ENCODE measurements at regions not wholly inside any gene's neighbourhood (a gene's known extent, or its start where the extent isn't known, plus 50 kb on each side); places are given as distances from the start of the nearest gene placed in this dataset.
"Not testable (repeated sequence)": the region's sequence is repeated elsewhere in the genome, so short reads cannot be mapped to it uniquely, and the experiment has no call there.

- intact Hi-C loops (cut with DNase I; ENCODE audit: low total_unique reads): no loop called here
- TF ChIP-seq POLR2A (IDR thresholded peaks at IDR 0.05): no peak
- TF ChIP-seq, protein P1, sequence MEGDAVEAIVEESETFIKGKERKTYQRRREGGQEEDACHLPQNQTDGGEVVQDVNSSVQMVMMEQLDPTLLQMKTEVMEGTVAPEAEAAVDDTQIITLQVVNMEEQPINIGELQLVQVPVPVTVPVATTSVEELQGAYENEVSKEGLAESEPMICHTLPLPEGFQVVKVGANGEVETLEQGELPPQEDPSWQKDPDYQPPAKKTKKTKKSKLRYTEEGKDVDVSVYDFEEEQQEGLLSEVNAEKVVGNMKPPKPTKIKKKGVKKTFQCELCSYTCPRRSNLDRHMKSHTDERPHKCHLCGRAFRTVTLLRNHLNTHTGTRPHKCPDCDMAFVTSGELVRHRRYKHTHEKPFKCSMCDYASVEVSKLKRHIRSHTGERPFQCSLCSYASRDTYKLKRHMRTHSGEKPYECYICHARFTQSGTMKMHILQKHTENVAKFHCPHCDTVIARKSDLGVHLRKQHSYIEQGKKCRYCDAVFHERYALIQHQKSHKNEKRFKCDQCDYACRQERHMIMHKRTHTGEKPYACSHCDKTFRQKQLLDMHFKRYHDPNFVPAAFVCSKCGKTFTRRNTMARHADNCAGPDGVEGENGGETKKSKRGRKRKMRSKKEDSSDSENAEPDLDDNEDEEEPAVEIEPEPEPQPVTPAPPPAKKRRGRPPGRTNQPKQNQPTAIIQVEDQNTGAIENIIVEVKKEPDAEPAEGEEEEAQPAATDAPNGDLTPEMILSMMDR (IDR thresholded peaks at IDR 0.05): no peak
- Histone ChIP-seq H3K4me1 (peaks cover 6% of the 10 kb centered on the region), H3K27me3 (no peaks in the 10 kb centered on the region), H3K27ac (no peak overlapping the region), H3K4me3 (no peak overlapping the region), H3K9me3 (no peaks in the 10 kb centered on the region), H3K36me3 (ENCODE audit: low read depth, missing control alignments) (no peaks in the 10 kb centered on the region)
- 67 to 69% methylated on average over 7 of the region's 7 CpGs for WGBS, 2 donors
- no peak for DNase-seq
These were observed 60.9 kb upstream of the ZNF527 start for GRCh38 chr19:37309834-37310575.

GRCh38 chr19:37312531-37313334, 58.2 kb upstream of the ZNF527 start:
- H3K36me3 ChIP-seq (ENCODE audit: low read depth, missing control alignments); H3K9me3 ChIP-seq; H3K27ac ChIP-seq; H3K27me3 ChIP-seq; intact Hi-C loops (cut with DNase I; ENCODE audit: low total_unique reads); H3K4me1 ChIP-seq: not testable (repeated sequence)
- H3K4me3 ChIP-seq: peak overlapping the region; percentile 27 to 47
- 3 to 5% methylated on average over 28 to 37 of the region's 37 CpGs for WGBS, 2 donors
- peak; percentile 63 for DNase-seq

GRCh38 chr19:37313335-37313627, 57.6 kb upstream of the ZNF527 start:
- intact Hi-C loops (cut with DNase I; ENCODE audit: low total_unique reads): no loop called here
- Histone ChIP-seq H3K4me3 (no peak overlapping the region), H3K4me1 (peaks cover 9% of the 10 kb centered on the region), H3K36me3 (ENCODE audit: low read depth, missing control alignments) (no peaks in the 10 kb centered on the region), H3K27ac (no peak overlapping the region), H3K27me3 (no peaks in the 10 kb centered on the region), H3K9me3 (no peaks in the 10 kb centered on the region)
- TF ChIP-seq, protein P1 (IDR thresholded peaks at IDR 0.05): no peak
- DNase-seq: no peak
- 58 to 78% methylated on average over 1 of the region's 1 CpG for WGBS, 2 donors

DNA sequence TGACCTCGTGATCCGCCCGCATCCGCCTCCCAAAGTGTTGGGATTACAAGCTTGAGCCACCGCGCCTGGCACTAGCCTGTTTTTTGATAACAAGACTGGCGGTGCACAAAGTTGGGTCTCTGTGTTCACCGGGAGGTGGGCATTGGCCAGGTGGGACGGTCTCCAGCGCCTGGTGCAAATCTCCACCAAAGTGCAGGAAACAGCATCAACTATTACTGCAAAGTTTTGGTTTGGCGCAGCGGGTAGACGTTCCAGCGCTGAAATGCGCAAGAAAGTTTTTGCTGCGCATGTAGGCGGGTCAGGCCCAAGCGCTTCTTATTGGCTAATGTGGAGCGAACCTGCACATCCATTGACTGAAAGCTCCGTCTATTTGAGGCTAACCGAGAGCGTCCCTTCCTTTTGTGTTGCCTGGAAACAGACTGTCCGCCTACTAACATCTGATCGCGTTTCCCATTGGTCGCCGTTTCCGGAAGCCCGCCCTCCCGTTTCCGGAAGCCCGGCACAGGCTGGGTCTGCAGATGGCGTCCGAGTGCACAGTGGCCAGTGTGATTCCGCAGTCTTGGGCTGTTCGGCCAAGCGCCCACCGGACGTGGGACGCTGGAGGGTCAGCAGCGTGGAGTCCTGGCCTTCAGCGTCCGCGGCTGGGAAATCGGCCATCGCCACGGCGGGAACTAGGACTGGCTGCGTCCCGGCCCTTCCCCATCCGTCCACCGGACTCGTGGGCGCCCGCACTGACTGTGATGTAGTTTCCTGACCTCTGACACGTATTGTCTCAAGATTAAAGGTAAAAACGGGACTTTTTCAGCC, 53.3 kb upstream of the ZNF527 start:
- WGBS, 2 donors: 0% methylated on average over 26 to 57 of the region's 57 CpGs

DNA sequence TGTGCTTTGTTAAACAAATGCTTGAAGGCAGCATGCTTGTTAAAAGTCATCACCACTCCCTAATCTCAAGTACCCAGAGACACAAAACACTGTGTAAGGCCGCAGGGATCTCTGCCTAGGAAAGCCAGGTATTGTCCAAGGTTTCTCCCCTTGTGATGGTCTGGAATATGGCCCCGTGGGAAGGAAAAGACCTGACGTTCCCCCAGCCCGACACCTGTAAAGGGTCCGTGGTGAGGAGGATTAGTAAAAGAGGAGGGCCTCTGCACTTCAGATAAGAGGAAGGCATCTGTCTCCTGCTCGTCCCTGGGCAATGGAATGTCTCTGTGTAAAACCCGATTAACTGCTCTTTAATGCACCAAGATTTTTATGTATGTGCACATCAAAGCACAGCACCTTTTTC, 49.9 kb upstream of the ZNF527 start:
- H3K9me3 ChIP-seq; intact Hi-C loops (cut with DNase I; ENCODE audit: low total_unique reads); H3K27ac ChIP-seq; DNase-seq; H3K4me3 ChIP-seq; H3K36me3 ChIP-seq (ENCODE audit: low read depth, missing control alignments); H3K27me3 ChIP-seq: not testable (repeated sequence)
- H3K4me1 ChIP-seq: peaks cover 14% of the 10 kb centered on the region
- WGBS, 2 donors: 51 to 55% methylated on average over 7 of the region's 7 CpGs

More for the DNA sequence above, 53.3 kb upstream of the ZNF527 start:
- intact Hi-C loops (cut with DNase I; ENCODE audit: low total_unique reads): no loop called here
- peak; percentile 99 for DNase-seq
- Histone ChIP-seq H3K27ac (peak overlapping the region; percentile 67 to 86), H3K27me3 (no peaks in the 10 kb centered on the region), H3K4me3 (peak overlapping the region; percentile 76 to 78), H3K9me3 (no peaks in the 10 kb centered on the region), H3K4me1 (peaks cover 17% of the 10 kb centered on the region), H3K36me3 (ENCODE audit: low read depth, missing control alignments) (no peaks in the 10 kb centered on the region)
- TF ChIP-seq POLR2A (IDR thresholded peaks at IDR 0.05): peak; percentile 71
- TF ChIP-seq, protein P1 (IDR thresholded peaks at IDR 0.05): peak in 2 of 3 experiments; percentile 9 to 24
